Progenitor cell of endocrine pancreas (in vitro differentiated cells): ENCODE measurements at regions not wholly inside any gene's neighbourhood (a gene's known extent, or its start where the extent isn't known, plus 50 kb on each side); places are given as distances from the start of the nearest gene placed in this dataset.

Experiments
- DNase-seq: peaks from one replicate; pipeline ENCODE4 v3.0.0; 2021; ENCODE audit warnings: low spot score; ENCODE audit not compliant: unreplicated experiment
- H3K27ac Mint-ChIP-seq: 2 replicates; pipeline ENCODE4 v1.8.0; 2021; ENCODE audit warnings: mild to moderate bottlenecking, moderate library complexity, mixed read lengths
- H3K27me3 Mint-ChIP-seq: 2 replicates; pipeline ENCODE4 v1.8.0; 2021; ENCODE audit warnings: mixed read lengths
- H3K36me3 Mint-ChIP-seq: 2 replicates; pipeline ENCODE4 v1.8.0; 2022; ENCODE audit warnings: mixed read lengths; ENCODE audit not compliant: insufficient read depth
- H3K4me1 Mint-ChIP-seq: 2 replicates; pipeline ENCODE4 v1.8.0; 2021; ENCODE audit warnings: low read depth, mixed read lengths
- H3K4me3 Mint-ChIP-seq: 2 replicates; pipeline ENCODE4 v1.8.0; 2021; ENCODE audit warnings: low read depth, mild to moderate bottlenecking, moderate library complexity, mixed read lengths
- H3K9me3 Mint-ChIP-seq: 2 replicates; pipeline ENCODE4 v1.8.0; 2021; ENCODE audit warnings: low read depth, mixed read lengths
- TF ChIP-seq, protein P1 (sequence below): fragments of 200-600 bp; sonication (generic); IDR thresholded peaks from one replicate; pipeline ENCODE4 v1.5.0; 2021; ENCODE audit warnings: antibody characterized with exemption, mild to moderate bottlenecking; ENCODE audit not compliant: unreplicated experiment

- Mint-ChIP-seq H3K4me3 (no peak overlapping the region), H3K36me3 (no peaks in the 10 kb centered on the region), H3K27me3 (no peaks in the 10 kb centered on the region), H3K27ac (no peak overlapping the region), H3K4me1 (peaks cover 8% of the 10 kb centered on the region), H3K9me3 (no peaks in the 10 kb centered on the region)
- no peak for DNase-seq
- TF ChIP-seq, protein P1, sequence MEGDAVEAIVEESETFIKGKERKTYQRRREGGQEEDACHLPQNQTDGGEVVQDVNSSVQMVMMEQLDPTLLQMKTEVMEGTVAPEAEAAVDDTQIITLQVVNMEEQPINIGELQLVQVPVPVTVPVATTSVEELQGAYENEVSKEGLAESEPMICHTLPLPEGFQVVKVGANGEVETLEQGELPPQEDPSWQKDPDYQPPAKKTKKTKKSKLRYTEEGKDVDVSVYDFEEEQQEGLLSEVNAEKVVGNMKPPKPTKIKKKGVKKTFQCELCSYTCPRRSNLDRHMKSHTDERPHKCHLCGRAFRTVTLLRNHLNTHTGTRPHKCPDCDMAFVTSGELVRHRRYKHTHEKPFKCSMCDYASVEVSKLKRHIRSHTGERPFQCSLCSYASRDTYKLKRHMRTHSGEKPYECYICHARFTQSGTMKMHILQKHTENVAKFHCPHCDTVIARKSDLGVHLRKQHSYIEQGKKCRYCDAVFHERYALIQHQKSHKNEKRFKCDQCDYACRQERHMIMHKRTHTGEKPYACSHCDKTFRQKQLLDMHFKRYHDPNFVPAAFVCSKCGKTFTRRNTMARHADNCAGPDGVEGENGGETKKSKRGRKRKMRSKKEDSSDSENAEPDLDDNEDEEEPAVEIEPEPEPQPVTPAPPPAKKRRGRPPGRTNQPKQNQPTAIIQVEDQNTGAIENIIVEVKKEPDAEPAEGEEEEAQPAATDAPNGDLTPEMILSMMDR: no peak
Observed at GRCh38 chr9:30796764-30797163, 1587.7 kb upstream of the ACO1 start.

DNA sequence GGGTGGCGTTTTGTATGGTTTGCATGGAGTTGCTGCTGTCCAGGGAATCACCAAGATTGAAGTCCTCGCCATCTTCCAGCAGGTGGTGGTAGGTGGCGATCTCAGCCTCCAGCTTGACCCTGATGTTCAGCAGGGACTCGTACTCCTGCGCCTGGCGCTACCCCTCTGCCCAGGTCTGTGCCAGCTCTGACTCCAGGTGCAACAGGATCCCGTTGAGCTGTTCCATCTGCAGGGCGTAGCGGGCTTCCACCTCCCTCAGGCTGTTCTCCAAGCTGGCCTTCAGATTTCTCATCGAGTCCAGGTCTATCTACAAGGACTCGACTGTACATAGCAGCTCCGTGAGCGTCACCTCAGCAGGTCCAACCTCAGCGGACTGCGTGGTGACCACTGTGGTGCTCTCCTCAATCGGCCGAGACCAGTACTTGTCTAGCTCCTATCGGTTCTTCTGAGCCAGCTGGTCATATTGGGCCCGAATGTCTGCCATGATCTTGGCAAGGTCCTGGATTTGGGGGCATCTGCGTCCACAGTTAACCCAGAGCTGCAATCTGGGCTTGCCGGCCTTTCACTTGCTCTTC lies 1584.8 kb upstream of the ACO1 start:
- peaks cover 1% of the 10 kb centered on the region for H3K4me1 Mint-ChIP-seq
- H3K9me3 Mint-ChIP-seq: no peaks in the 10 kb centered on the region
- no peak for DNase-seq
- H3K4me3 Mint-ChIP-seq: no peak overlapping the region
- H3K36me3 Mint-ChIP-seq: no peaks in the 10 kb centered on the region
- H3K27ac Mint-ChIP-seq: no peak overlapping the region
- TF ChIP-seq, protein P1: no peak
- no peaks in the 10 kb centered on the region for H3K27me3 Mint-ChIP-seq

GRCh38 chr9:30800421-30800820 lies 1584.0 kb upstream of the ACO1 start:
- H3K9me3 Mint-ChIP-seq: no peaks in the 10 kb centered on the region
- no peak overlapping the region for H3K4me3 Mint-ChIP-seq
- no peaks in the 10 kb centered on the region for H3K36me3 Mint-ChIP-seq
- no peak for DNase-seq
- H3K27me3 Mint-ChIP-seq: no peaks in the 10 kb centered on the region
- H3K4me1 Mint-ChIP-seq: peaks cover 1% of the 10 kb centered on the region
- no peak overlapping the region for H3K27ac Mint-ChIP-seq
- TF ChIP-seq, protein P1: no peak

GRCh38 chr9:30812821-30813220 lies 1571.6 kb upstream of the ACO1 start:
- TF ChIP-seq, protein P1: no peak
- no peak for DNase-seq
- Mint-ChIP-seq H3K27ac (no peak overlapping the region), H3K27me3 (no peaks in the 10 kb centered on the region), H3K36me3 (no peaks in the 10 kb centered on the region), H3K4me3 (no peak overlapping the region), H3K4me1 (peaks cover 3% of the 10 kb centered on the region), H3K9me3 (no peaks in the 10 kb centered on the region)

DNA sequence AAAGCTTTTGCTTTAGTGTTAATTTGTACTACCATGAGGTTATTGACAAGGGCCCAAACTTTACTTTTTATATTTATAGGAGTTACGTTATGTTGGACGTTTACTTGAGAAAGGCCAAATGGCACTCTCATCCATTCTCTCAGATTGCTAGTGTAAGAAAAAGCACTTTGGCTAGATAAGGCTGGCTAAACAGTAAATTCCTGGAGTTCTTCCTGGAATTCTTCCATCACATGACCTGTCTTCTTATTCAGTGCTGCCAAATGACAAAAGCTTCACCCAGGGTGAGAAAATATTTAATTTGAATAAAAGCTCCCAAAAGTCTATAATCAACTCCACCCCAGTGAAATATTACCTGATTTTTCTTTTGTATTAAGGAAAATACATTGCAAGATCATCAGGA lies 1568.9 kb upstream of the ACO1 start:
- no peak overlapping the region for H3K27ac Mint-ChIP-seq

More for the DNA sequence above, 1568.9 kb upstream of the ACO1 start:
- DNase-seq: no peak
- no peak overlapping the region for H3K4me3 Mint-ChIP-seq
- peaks cover 3% of the 10 kb centered on the region for H3K4me1 Mint-ChIP-seq
- no peaks in the 10 kb centered on the region for H3K27me3 Mint-ChIP-seq
- H3K9me3 Mint-ChIP-seq: peaks cover 6% of the 10 kb centered on the region
- H3K36me3 Mint-ChIP-seq: no peaks in the 10 kb centered on the region
- TF ChIP-seq, protein P1: no peak
